Thoracic aorta (tissue), 2 donors: ENCODE measurements at regions not wholly inside any gene's neighbourhood (a gene's known extent, or its start where the extent isn't known, plus 50 kb on each side); places are given as distances from the start of the nearest gene placed in this dataset.

Source experiments
- ATAC-seq: fragments of 150-250 bp; one replicate; pipeline ENCODE4 v1.8.0; 2017; ENCODE audit warnings: low read depth; ENCODE audit not compliant: insufficient number of reproducible peaks, low FRiP score
- DNase-seq: peaks from one replicate; pipeline ENCODE4 v3.0.0-alpha.2; 2020; ENCODE audit warnings: low spot score
- H3K27ac ChIP-seq, 2 donors: fragments of 200-600 bp; sonication (generic); 1 replicate in 1 of 2; 2 replicates in 1 of 2; pipeline ENCODE4 v1.5.1; 2016; ENCODE audit warnings: mild to moderate bottlenecking in 2 of 2, moderate library complexity in 2 of 2
- H3K27me3 ChIP-seq: fragments of 200-600 bp; sonication (generic); replicated peaks from 2 replicates; pipeline ENCODE4 v1.6.0; 2016; ENCODE audit warnings: mild to moderate bottlenecking; ENCODE audit not compliant: insufficient read depth
- H3K36me3 ChIP-seq: fragments of 200-600 bp; sonication (generic); one replicate; pipeline ENCODE4 v1.5.1; 2016
- H3K4me1 ChIP-seq, 2 donors: fragments of 200-600 bp; sonication (generic); 1 replicate in 1 of 2; 2 replicates in 1 of 2; pipeline versions ENCODE4 v1.5.1 to v1.6.0; 2016; ENCODE audit warnings: low read depth in 2 of 2, mild to moderate bottlenecking in 1 of 2; ENCODE audit not compliant: control insufficient read depth in 1 of 2
- H3K4me3 ChIP-seq: fragments of 200-600 bp; sonication (generic); 2 replicates; pipeline ENCODE4 v1.5.1; 2016; ENCODE audit warnings: mild to moderate bottlenecking
- H3K9me3 ChIP-seq: fragments of 200-600 bp; sonication (generic); 2 replicates; pipeline ENCODE4 v1.5.1; 2016
- CTCF ChIP-seq: fragments of 200-600 bp; sonication (generic); IDR thresholded peaks from one replicate; pipeline ENCODE4 v1.5.1; 2019; ENCODE audit warnings: antibody characterized with exemption

- Histone ChIP-seq H3K36me3 (no peaks in the 10 kb centered on the region), H3K9me3 (no peaks in the 10 kb centered on the region), H3K4me1 (no peaks in the 10 kb centered on the region), H3K4me3 (no peak overlapping the region), H3K27me3 (no peaks in the 10 kb centered on the region), H3K27ac (no peak overlapping the region)
- ATAC-seq: no peak
- no peak for TF ChIP-seq CTCF
- no peak for DNase-seq
Observed at GRCh38 chr5:165920655-165921054, 2370.8 kb upstream of the WWC1 start.

- TF ChIP-seq CTCF: no peak
- H3K4me3 ChIP-seq: no peak overlapping the region
- no peaks in the 10 kb centered on the region for H3K27me3 ChIP-seq
- DNase-seq: no peak
- no peak for ATAC-seq
- H3K4me1 ChIP-seq: no peaks in the 10 kb centered on the region
- H3K36me3 ChIP-seq: no peaks in the 10 kb centered on the region
- no peak overlapping the region for H3K27ac ChIP-seq
- H3K9me3 ChIP-seq: no peaks in the 10 kb centered on the region
Observed at GRCh38 chr5:165928971-165929370, 2362.5 kb upstream of the WWC1 start.

GRCh38 chr5:165940541-165940940 lies 2350.9 kb upstream of the WWC1 start:
- H3K27ac ChIP-seq: no peak overlapping the region
- H3K36me3 ChIP-seq: no peaks in the 10 kb centered on the region
- TF ChIP-seq CTCF: no peak
- DNase-seq (no peak), ATAC-seq (no peak)
- H3K9me3 ChIP-seq: no peaks in the 10 kb centered on the region
- H3K27me3 ChIP-seq: no peaks in the 10 kb centered on the region
- no peak overlapping the region for H3K4me3 ChIP-seq
- H3K4me1 ChIP-seq: no peaks in the 10 kb centered on the region

GRCh38 chr5:165956854-165957253 lies 2334.6 kb upstream of the WWC1 start:
- no peak overlapping the region for H3K4me3 ChIP-seq
- H3K4me1 ChIP-seq: no peaks in the 10 kb centered on the region
- DNase-seq (no peak), ATAC-seq (no peak)
- no peak overlapping the region for H3K27ac ChIP-seq
- no peaks in the 10 kb centered on the region for H3K36me3 ChIP-seq
- no peaks in the 10 kb centered on the region for H3K9me3 ChIP-seq
- TF ChIP-seq CTCF: no peak
- H3K27me3 ChIP-seq: no peaks in the 10 kb centered on the region

- no peak for TF ChIP-seq CTCF
- no peaks in the 10 kb centered on the region for H3K4me1 ChIP-seq
- no peaks in the 10 kb centered on the region for H3K27me3 ChIP-seq
- ATAC-seq (no peak), DNase-seq (no peak)
- H3K27ac ChIP-seq: no peak overlapping the region
- no peaks in the 10 kb centered on the region for H3K9me3 ChIP-seq
- no peaks in the 10 kb centered on the region for H3K36me3 ChIP-seq
- H3K4me3 ChIP-seq: no peak overlapping the region
Observed at GRCh38 chr5:165981671-165982070, 2309.8 kb upstream of the WWC1 start.
